GM12878 (cell line): ENCODE measurements at regions not wholly inside any gene's neighbourhood (a gene's known extent, or its start where the extent isn't known, plus 50 kb on each side); places are given as distances from the start of the nearest gene placed in this dataset.

Source experiments
- ATAC-seq: fragments of 200-7000 bp; cut with Tn5 transposase; 3 replicates; pipeline ENCODE4 v1.9.1; 2020; ENCODE audit warnings: mild to moderate bottlenecking, moderate library complexity
- BruUV-seq: library from RNA; stranded (reverse); fragments of 400-500 nt; replicated peaks from 2 replicates; lab custom pipeline; 2021; lab: Mats Ljungman, UMichigan
- CTCF ChIA-PET: fragments of 300-600 bp; sonication (Branson Sonifier 250); formaldehyde crosslinking; extraction: SDS; loops from one replicate; lab custom pipeline; 2021; ENCODE audit warnings: inconsistent platforms; lab: Yijun Ruan, JAX
- POLR2A ChIA-PET: fragments of 350-600 bp; formaldehyde crosslinking; extraction: SDS; loops from one replicate; lab custom pipeline; 2021; ENCODE audit warnings: inconsistent platforms; lab: Charles Lee
- RAD21 ChIA-PET: fragments of 300-600 bp; sonication (Branson Sonifier 250); formaldehyde crosslinking; loops from one replicate; lab custom pipeline; 2023; ENCODE audit warnings: antibody characterized with exemption; ENCODE audit not compliant: unreplicated experiment; lab: Charles Lee
- SMC1A ChIA-PET: fragments of 300-600 bp; sonication (Branson Sonifier 250); formaldehyde crosslinking; loops from one replicate; lab custom pipeline; 2023; ENCODE audit not compliant: unreplicated experiment, uncharacterized antibody; lab: Charles Lee
- DNase-seq: peaks from one replicate; pipeline ENCODE4 v3.0.0-alpha.2; 2011; ENCODE audit warnings: low read depth, low spot score
- FAIRE-seq: peaks from 3 replicates; lab custom pipeline; 2011; peaks lifted over from hg19 to GRCh38; lab: Jason Lieb, UNC
- H2AFZ ChIP-seq: 2 replicates; pipeline ENCODE4 v1.6.0; 2011; ENCODE audit warnings: low read depth, low read length, control low read depth; ENCODE audit not compliant: control insufficient read depth
- H3K27ac ChIP-seq: 2 replicates; pipeline ENCODE4 v1.5.1; 2011; ENCODE audit warnings: control low read depth; ENCODE audit not compliant: control insufficient read depth, insufficient read depth
- H3K27me3 ChIP-seq, 2 experiments: replicated peaks in 1 of 2; 2 replicates each; pipeline versions ENCODE4 v1.6.0 to v1.6.1; 2011; ENCODE audit warnings: low read length in 1 of 2; ENCODE audit not compliant: control insufficient read depth in 2 of 2, insufficient read depth in 2 of 2
- H3K36me3 ChIP-seq, 2 experiments: 2 replicates each; pipeline ENCODE4 v1.5.1; 2011; ENCODE audit warnings: low read length in 1 of 2; ENCODE audit not compliant: control insufficient read depth in 2 of 2, insufficient read depth in 2 of 2
- H3K4me1 ChIP-seq: 2 replicates; pipeline ENCODE4 v1.6.1; 2011; ENCODE audit warnings: mild to moderate bottlenecking, low read length, moderate library complexity, mixed read lengths; ENCODE audit not compliant: control insufficient read depth, insufficient read depth
- H3K4me2 ChIP-seq: 2 replicates; pipeline ENCODE4 v1.6.0; 2011; ENCODE audit warnings: control low read depth; ENCODE audit not compliant: control insufficient read depth, insufficient read depth
- H3K4me3 ChIP-seq: fragments of 200-600 bp; sonication (generic); 2 replicates; pipeline ENCODE4 v1.5.1; 2016
- H3K79me2 ChIP-seq: 2 replicates; pipeline ENCODE4 v1.6.0; 2011; ENCODE audit warnings: low read length; ENCODE audit not compliant: control insufficient read depth, insufficient read depth
- H3K9ac ChIP-seq: 2 replicates; pipeline ENCODE4 v1.8.0; 2011; ENCODE audit warnings: low read length, control low read depth, mixed read lengths; ENCODE audit not compliant: control insufficient read depth, insufficient read depth
- H3K9me3 ChIP-seq: replicated peaks from 3 replicates; pipeline ENCODE4 v1.5.1; 2011; ENCODE audit warnings: mild to moderate bottlenecking, low read length; ENCODE audit not compliant: control insufficient read depth, insufficient read depth
- H4K20me1 ChIP-seq: 2 replicates; pipeline ENCODE4 v1.6.0; 2011; ENCODE audit not compliant: control insufficient read depth, insufficient read depth
- BCL11A ChIP-seq: IDR thresholded peaks from 2 replicates; pipeline ENCODE4 v1.6.1; 2011; ENCODE audit warnings: low read depth, low read length
- IRF5 ChIP-seq: fragments of 450-650 bp; IDR thresholded peaks from 2 replicates; pipeline ENCODE4 v1.6.1; 2017; ENCODE audit warnings: borderline replicate concordance
- MEF2A ChIP-seq: IDR thresholded peaks from 2 replicates; pipeline ENCODE4 v1.6.1; 2011; ENCODE audit warnings: low read depth, mild to moderate bottlenecking, low read length, moderate library complexity; ENCODE audit not compliant: insufficient read depth
- NFYB ChIP-seq: IDR thresholded peaks from 2 replicates; pipeline ENCODE4 v1.6.1; 2011; ENCODE audit warnings: low read depth, mild to moderate bottlenecking, low read length, improper control_type of control experiment, moderate library complexity; ENCODE audit not compliant: insufficient read depth
- ZNF687 ChIP-seq: fragments of 450-650 bp; IDR thresholded peaks from 2 replicates; pipeline ENCODE4 v1.6.1; 2017; ENCODE audit warnings: mild to moderate bottlenecking, moderate library complexity
- WGBS: methylation state at CpG from one replicate; pipeline ENCODE4 v1.1.6; 2016; ENCODE audit warnings: low lambda C conversion rate; ENCODE audit not compliant: insufficient replicate concordance, insufficient coverage; ENCODE audit errors: missing lambda C conversion rate; 5-methylcytosine and 5-hydroxymethylcytosine counted together
- in situ Hi-C: fragments of 300-500 bp; cut with MboI; formaldehyde crosslinking; loops from 9 replicates; pipeline ENCODE4 v1.14.3; 2018; ENCODE audit warnings: mixed read lengths
- intact Hi-C: fragments of 100-400 bp; cut with micrococcal nuclease; formaldehyde crosslinking; loops from one replicate; pipeline ENCODE4 v1.14.2; 2022; ENCODE audit not compliant: unreplicated experiment

GRCh38 chr15:95451938-95452337 is 878.6 kb upstream of the NR2F2 start:
- 33% methylated on average over 1 of the region's 1 CpG for WGBS
- H3K36me3 ChIP-seq: no peaks in the 10 kb centered on the region
- no TSS peak for BruUV-seq
- H3K4me1 ChIP-seq: no peaks in the 10 kb centered on the region
- no peak overlapping the region for H3K4me2 ChIP-seq
- DNase-seq (no peak), ATAC-seq (no peak), FAIRE-seq (no peak)
- H3K27ac ChIP-seq: no peak overlapping the region
- intact Hi-C loops: no loop called here
- ChIA-PET CTCF (interaction anchor here (0.6 kb wide), 2 partner anchors 10 to 84 kb away, joined by 3 read pairs; no protein-coding TSS in a partner anchor), POLR2A (no interaction called here), RAD21 (no interaction called here)
- no peak overlapping the region for H2AFZ ChIP-seq
- H3K9me3 ChIP-seq: no peaks in the 10 kb centered on the region
- in situ Hi-C loops: no loop called here
- no peak overlapping the region for H3K9ac ChIP-seq
- no peak for TF ChIP-seq ZNF687
- no peak for TF ChIP-seq BCL11A
- TF ChIP-seq NFYB: no peak
- TF ChIP-seq MEF2A: no peak
- no peak for TF ChIP-seq IRF5
- TF ChIP-seq, all 136 proteins: peak for 0
- Histone ChIP-seq H3K27me3 (no peaks in the 10 kb centered on the region), H4K20me1 (no peaks in the 10 kb centered on the region), H3K79me2 (no peaks in the 10 kb centered on the region), H3K4me3 (no peak overlapping the region)
- SMC1A ChIA-PET: interaction anchor here (0.6 to 1.3 kb wide), 3 partner anchors 11 to 386 kb away, joined by 3 read pairs; no protein-coding TSS in a partner anchor
